ENCODE measurements at regions not wholly inside any gene's neighbourhood (a gene's known extent, or its start where the extent isn't known, plus 50 kb on each side); places are given as distances from the start of the nearest gene placed in this dataset.
A peak's percentile ranks its signal among the peaks of the same experiment; 100 is the strongest.
"Not testable (repeated sequence)": the region's sequence is repeated elsewhere in the genome, so short reads cannot be mapped to it uniquely, and the experiment has no call there.

- Histone ChIP-seq H3K4me1 (no peaks in the 10 kb centered on the region), H3K9me3 (peaks cover 0 to 4% (median 0%) of the 10 kb centered on the region in 4 donors), H3K36me3 (no peaks in the 10 kb centered on the region), H3K27me3 (no peaks in the 10 kb centered on the region), H3K27ac (no peak overlapping the region), H3K4me3 (no peak overlapping the region)
- 82 to 93% (median 86%) methylated on average over 2 of the region's 2 CpGs for WGBS, 5 donors
- TF ChIP-seq POLR2AphosphoS5 (IDR thresholded peaks at IDR 0.05): no peak
- DNase-seq: no peak
- intact Hi-C loops (cut with DNase I; ENCODE audit: low total_unique reads): no loop called here
Measured at GRCh38 chr2:198518935-198519334, 714.5 kb downstream of the PLCL1 start.

- H3K9me3 ChIP-seq: peaks cover 0 to 4% (median 0%) of the 10 kb centered on the region in 4 donors
- H3K27ac ChIP-seq: no peak overlapping the region
- H3K27me3 ChIP-seq: no peaks in the 10 kb centered on the region
- intact Hi-C loops (cut with DNase I; ENCODE audit: low total_unique reads): no loop called here
- H3K4me3 ChIP-seq: no peak overlapping the region
- H3K36me3 ChIP-seq: no peaks in the 10 kb centered on the region
- 66 to 76% (median 72%) methylated on average over 2 of the region's 2 CpGs for WGBS, 5 donors
- H3K4me1 ChIP-seq: no peaks in the 10 kb centered on the region
- TF ChIP-seq POLR2AphosphoS5 (IDR thresholded peaks at IDR 0.05) (no peak), EP300 (IDR thresholded peaks at IDR 0.05) (no peak), POLR2A (IDR thresholded peaks at IDR 0.05) (no peak), CTCF (IDR thresholded peaks at IDR 0.05) (no peak)
- no peak for DNase-seq
Measured at GRCh38 chr2:198517976-198518375, 713.6 kb downstream of the PLCL1 start.

GRCh38 chr2:198508610-198509009 lies 704.2 kb downstream of the PLCL1 start:
- intact Hi-C loops (cut with DNase I; ENCODE audit: low total_unique reads): not testable (repeated sequence)

GRCh38 chr2:198499539-198499938 lies 695.1 kb downstream of the PLCL1 start:
- TF ChIP-seq POLR2A (IDR thresholded peaks at IDR 0.05) (no peak), EP300 (IDR thresholded peaks at IDR 0.05) (no peak), POLR2AphosphoS5 (IDR thresholded peaks at IDR 0.05) (no peak), CTCF (IDR thresholded peaks at IDR 0.05) (no peak)
- Histone ChIP-seq H3K9me3 (no peaks in the 10 kb centered on the region), H3K4me3 (no peak overlapping the region), H3K36me3 (no peaks in the 10 kb centered on the region), H3K27me3 (no peaks in the 10 kb centered on the region), H3K27ac (no peak overlapping the region), H3K4me1 (no peaks in the 10 kb centered on the region)
- WGBS, 5 donors: 36 to 47% (median 44%) methylated on average over 6 of the region's 6 CpGs
- intact Hi-C loops (cut with DNase I; ENCODE audit: low total_unique reads): no loop called here
- DNase-seq: peak in 1 of 2 donors; percentile 59

More at GRCh38 chr2:198508610-198509009, 704.2 kb downstream of the PLCL1 start:
- DNase-seq, H3K4me3 ChIP-seq, H3K36me3 ChIP-seq, H3K27ac ChIP-seq, H3K9me3 ChIP-seq, H3K4me1 ChIP-seq, H3K27me3 ChIP-seq: not testable (repeated sequence)
- WGBS, 5 donors: 90 to 100% (median 95%) methylated on average over 1 of the region's 1 CpG

- no peak for TF ChIP-seq POLR2AphosphoS5 (IDR thresholded peaks at IDR 0.05)
- TF ChIP-seq POLR2A (IDR thresholded peaks at IDR 0.05): no peak
- no peak for TF ChIP-seq EP300 (IDR thresholded peaks at IDR 0.05)
- TF ChIP-seq CTCF (IDR thresholded peaks at IDR 0.05): no peak
- Histone ChIP-seq H3K36me3 (no peaks in the 10 kb centered on the region), H3K9me3 (no peaks in the 10 kb centered on the region), H3K27ac (no peak overlapping the region), H3K4me3 (no peak overlapping the region), H3K27me3 (no peaks in the 10 kb centered on the region), H3K4me1 (no peaks in the 10 kb centered on the region)
- intact Hi-C loops (cut with DNase I; ENCODE audit: low total_unique reads): no loop called here
- DNase-seq: peak in 1 of 2 donors; percentile 12
Measured at GRCh38 chr2:198498516-198498915, 694.1 kb downstream of the PLCL1 start.

GRCh38 chr2:198498048-198498447 lies 693.7 kb downstream of the PLCL1 start:
- H3K36me3 ChIP-seq: no peaks in the 10 kb centered on the region
- no peak for DNase-seq
- no peaks in the 10 kb centered on the region for H3K4me1 ChIP-seq
- H3K27me3 ChIP-seq: no peaks in the 10 kb centered on the region
- TF ChIP-seq POLR2A (IDR thresholded peaks at IDR 0.05) (no peak), EP300 (IDR thresholded peaks at IDR 0.05) (no peak), POLR2AphosphoS5 (IDR thresholded peaks at IDR 0.05) (no peak), CTCF (IDR thresholded peaks at IDR 0.05) (no peak)
- H3K4me3 ChIP-seq: no peak overlapping the region
- H3K9me3 ChIP-seq: no peaks in the 10 kb centered on the region
- no peak overlapping the region for H3K27ac ChIP-seq
- intact Hi-C loops (cut with DNase I; ENCODE audit: low total_unique reads): no loop called here

All from stomach (tissue), 8 donors.